Vagina (tissue), 2 donors: ENCODE measurements at regions not wholly inside any gene's neighbourhood (a gene's known extent, or its start where the extent isn't known, plus 50 kb on each side); places are given as distances from the start of the nearest gene placed in this dataset.

Experiments
- POLR2A ChIP-seq, 2 donors: fragments of 450-650 bp; IDR thresholded peaks; one replicate each; pipeline ENCODE4 v1.6.1; 2017; ENCODE audit warnings: antibody characterized with exemption in 2 of 2, mild to moderate bottlenecking in 2 of 2, moderate library complexity in 2 of 2
- POLR2AphosphoS5 ChIP-seq, 2 donors: sonication (generic); formaldehyde crosslinking; IDR thresholded peaks; one replicate each; pipeline ENCODE4 v1.9.0; 2017; ENCODE audit warnings: antibody characterized with exemption in 2 of 2, mild to moderate bottlenecking in 2 of 2, low read depth in 1 of 2; ENCODE audit not compliant: insufficient read depth in 1 of 2
- TF ChIP-seq, protein P1 (sequence below), 3 experiments: fragments of 450-650 bp in 2 of 3; fragments of 200-600 bp in 1 of 3; sonication (generic) in 1 of 3; IDR thresholded peaks; one replicate each; pipeline ENCODE4 v1.5.1; 2017 to 2019; ENCODE audit warnings: antibody characterized with exemption in 3 of 3, mild to moderate bottlenecking in 2 of 3, moderate library complexity in 2 of 3

- TF ChIP-seq, protein P1, sequence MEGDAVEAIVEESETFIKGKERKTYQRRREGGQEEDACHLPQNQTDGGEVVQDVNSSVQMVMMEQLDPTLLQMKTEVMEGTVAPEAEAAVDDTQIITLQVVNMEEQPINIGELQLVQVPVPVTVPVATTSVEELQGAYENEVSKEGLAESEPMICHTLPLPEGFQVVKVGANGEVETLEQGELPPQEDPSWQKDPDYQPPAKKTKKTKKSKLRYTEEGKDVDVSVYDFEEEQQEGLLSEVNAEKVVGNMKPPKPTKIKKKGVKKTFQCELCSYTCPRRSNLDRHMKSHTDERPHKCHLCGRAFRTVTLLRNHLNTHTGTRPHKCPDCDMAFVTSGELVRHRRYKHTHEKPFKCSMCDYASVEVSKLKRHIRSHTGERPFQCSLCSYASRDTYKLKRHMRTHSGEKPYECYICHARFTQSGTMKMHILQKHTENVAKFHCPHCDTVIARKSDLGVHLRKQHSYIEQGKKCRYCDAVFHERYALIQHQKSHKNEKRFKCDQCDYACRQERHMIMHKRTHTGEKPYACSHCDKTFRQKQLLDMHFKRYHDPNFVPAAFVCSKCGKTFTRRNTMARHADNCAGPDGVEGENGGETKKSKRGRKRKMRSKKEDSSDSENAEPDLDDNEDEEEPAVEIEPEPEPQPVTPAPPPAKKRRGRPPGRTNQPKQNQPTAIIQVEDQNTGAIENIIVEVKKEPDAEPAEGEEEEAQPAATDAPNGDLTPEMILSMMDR (IDR thresholded peaks at IDR 0.05), result no peak
- TF ChIP-seq POLR2A (IDR thresholded peaks at IDR 0.05), result no peak
- no peak for TF ChIP-seq POLR2AphosphoS5 (IDR thresholded peaks at IDR 0.05; ENCODE audit: insufficient read depth in 1 of 2, low read depth in 1 of 2)
These were observed 378.3 kb downstream of the DUSP6 start for GRCh38 chr12:88973998-88974397.
